Naive B cell (primary cell): ENCODE measurements at regions not wholly inside any gene's neighbourhood (a gene's known extent, or its start where the extent isn't known, plus 50 kb on each side); places are given as distances from the start of the nearest gene placed in this dataset.

Experiments
- ATAC-seq, 2 donors: fragments of 150-1000 bp; cut with Tn5 transposase; 2 replicates each; pipeline ENCODE4 v1.10.0; 2021; ENCODE audit warnings: low read depth in 2 of 2, mild to moderate bottlenecking in 2 of 2, moderate library complexity in 2 of 2
- DNase-seq: peaks from one replicate; pipeline ENCODE4 v3.0.0; 2022
- H3K27ac Mint-ChIP-seq, 6 donors: one replicate each; pipeline ENCODE4 v1.8.0; 2020 to 2022; ENCODE audit warnings: mild to moderate bottlenecking in 6 of 6, mixed read lengths in 6 of 6, moderate library complexity in 5 of 6, inconsistent platforms in 2 of 6
- H3K27me3 Mint-ChIP-seq, 3 donors: one replicate each; pipeline ENCODE4 v1.8.0; 2021 to 2022; ENCODE audit warnings: mixed read lengths in 3 of 3, mild to moderate bottlenecking in 1 of 3
- H3K36me3 Mint-ChIP-seq, 2 donors: one replicate each; pipeline ENCODE4 v1.8.0; 2020 to 2022; ENCODE audit warnings: mixed read lengths in 2 of 2, inconsistent platforms in 1 of 2, mild to moderate bottlenecking in 1 of 2
- H3K4me1 Mint-ChIP-seq, 3 donors: one replicate each; pipeline ENCODE4 v1.8.0; 2020 to 2022; ENCODE audit warnings: mixed read lengths in 3 of 3, inconsistent platforms in 1 of 3, mild to moderate bottlenecking in 1 of 3, moderate library complexity in 1 of 3
- H3K4me3 Mint-ChIP-seq, 8 donors: one replicate each; pipeline ENCODE4 v1.8.0; 2020 to 2022; ENCODE audit warnings: mild to moderate bottlenecking in 8 of 8, mixed read lengths in 8 of 8, moderate library complexity in 8 of 8, inconsistent platforms in 2 of 8
- H3K9me3 Mint-ChIP-seq, 7 donors: one replicate each; pipeline ENCODE4 v1.8.0; 2020 to 2022; ENCODE audit warnings: mixed read lengths in 7 of 7, mild to moderate bottlenecking in 5 of 7, inconsistent platforms in 2 of 7, moderate library complexity in 1 of 7

DNA sequence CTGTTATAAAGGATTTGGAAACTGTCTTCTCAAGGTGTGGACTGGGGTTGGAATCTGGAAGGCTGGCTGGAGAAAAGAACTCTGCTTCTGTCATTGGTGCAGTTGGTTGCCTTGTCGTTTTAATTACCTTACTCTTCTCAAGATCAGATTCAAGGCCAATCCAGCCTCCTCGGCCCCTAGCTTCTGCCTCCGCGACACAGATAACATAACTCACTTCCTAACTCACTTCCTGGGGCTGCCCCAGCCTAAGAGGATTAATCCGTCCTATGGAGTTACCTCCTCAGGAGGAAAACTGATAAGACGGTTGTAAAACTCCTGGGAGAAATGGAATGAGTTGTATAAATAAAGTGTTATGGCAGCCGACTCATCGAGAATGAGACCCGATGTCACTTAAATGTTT lies 389.1 kb upstream of the WWC1 start:
- no peaks in the 10 kb centered on the region for H3K4me1 Mint-ChIP-seq
- no peak overlapping the region for H3K4me3 Mint-ChIP-seq
- H3K27ac Mint-ChIP-seq: no peak overlapping the region
- H3K9me3 Mint-ChIP-seq: peaks cover 0 to 7% (median 5%) of the 10 kb centered on the region in 7 donors
- H3K36me3 Mint-ChIP-seq: no peaks in the 10 kb centered on the region
- no peak for DNase-seq
- ATAC-seq: no peak
- H3K27me3 Mint-ChIP-seq: no peaks in the 10 kb centered on the region

DNA sequence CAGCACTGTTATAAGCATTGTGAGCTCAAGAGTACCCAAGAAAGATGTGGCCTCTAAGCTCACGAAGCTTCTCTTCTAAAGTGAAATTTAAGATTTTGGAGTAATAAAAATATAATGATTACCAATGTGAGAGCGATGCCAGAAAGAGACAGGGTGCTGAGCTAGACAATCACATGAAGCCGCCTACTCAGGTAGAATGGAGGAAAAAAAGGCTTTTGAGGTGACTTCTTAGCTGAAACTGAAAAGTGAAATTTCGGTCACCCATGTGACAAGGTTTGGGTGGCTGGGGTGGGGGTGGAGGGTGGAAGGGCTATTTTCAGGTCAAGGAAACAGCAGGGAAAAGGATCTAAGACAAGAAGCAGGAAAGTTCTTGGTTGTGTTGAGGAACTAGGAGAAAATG lies 388.2 kb upstream of the WWC1 start:
- Mint-ChIP-seq H3K9me3 (peaks cover 0 to 7% (median 5%) of the 10 kb centered on the region in 7 donors), H3K4me3 (no peak overlapping the region), H3K27ac (no peak overlapping the region), H3K36me3 (no peaks in the 10 kb centered on the region), H3K4me1 (no peaks in the 10 kb centered on the region), H3K27me3 (no peaks in the 10 kb centered on the region)
- DNase-seq: no peak
- no peak for ATAC-seq

DNA sequence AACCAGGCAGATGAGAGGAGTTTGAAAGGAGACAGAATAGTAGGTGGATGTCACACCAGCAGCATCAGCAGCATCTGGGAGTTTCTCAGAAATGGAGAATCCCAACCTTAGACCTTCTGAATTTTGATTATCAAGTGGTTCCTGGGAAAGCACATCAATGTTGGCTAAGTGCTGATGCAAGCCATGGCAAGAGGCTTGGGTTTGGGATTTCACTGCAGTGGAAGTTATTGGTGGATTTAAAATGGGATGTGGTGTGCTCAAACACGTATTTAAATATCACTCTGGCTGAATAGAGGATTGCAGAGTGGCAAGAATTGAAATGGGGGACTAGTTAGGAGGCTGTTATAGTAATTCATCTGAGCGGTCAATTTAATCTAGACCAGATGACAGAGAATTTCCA lies 387.8 kb upstream of the WWC1 start:
- DNase-seq (no peak), ATAC-seq (no peak)
- Mint-ChIP-seq H3K4me1 (no peaks in the 10 kb centered on the region), H3K4me3 (no peak overlapping the region), H3K9me3 (peaks cover 0 to 9% (median 1%) of the 10 kb centered on the region in 7 donors), H3K36me3 (no peaks in the 10 kb centered on the region), H3K27me3 (no peaks in the 10 kb centered on the region), H3K27ac (no peak overlapping the region)

DNA sequence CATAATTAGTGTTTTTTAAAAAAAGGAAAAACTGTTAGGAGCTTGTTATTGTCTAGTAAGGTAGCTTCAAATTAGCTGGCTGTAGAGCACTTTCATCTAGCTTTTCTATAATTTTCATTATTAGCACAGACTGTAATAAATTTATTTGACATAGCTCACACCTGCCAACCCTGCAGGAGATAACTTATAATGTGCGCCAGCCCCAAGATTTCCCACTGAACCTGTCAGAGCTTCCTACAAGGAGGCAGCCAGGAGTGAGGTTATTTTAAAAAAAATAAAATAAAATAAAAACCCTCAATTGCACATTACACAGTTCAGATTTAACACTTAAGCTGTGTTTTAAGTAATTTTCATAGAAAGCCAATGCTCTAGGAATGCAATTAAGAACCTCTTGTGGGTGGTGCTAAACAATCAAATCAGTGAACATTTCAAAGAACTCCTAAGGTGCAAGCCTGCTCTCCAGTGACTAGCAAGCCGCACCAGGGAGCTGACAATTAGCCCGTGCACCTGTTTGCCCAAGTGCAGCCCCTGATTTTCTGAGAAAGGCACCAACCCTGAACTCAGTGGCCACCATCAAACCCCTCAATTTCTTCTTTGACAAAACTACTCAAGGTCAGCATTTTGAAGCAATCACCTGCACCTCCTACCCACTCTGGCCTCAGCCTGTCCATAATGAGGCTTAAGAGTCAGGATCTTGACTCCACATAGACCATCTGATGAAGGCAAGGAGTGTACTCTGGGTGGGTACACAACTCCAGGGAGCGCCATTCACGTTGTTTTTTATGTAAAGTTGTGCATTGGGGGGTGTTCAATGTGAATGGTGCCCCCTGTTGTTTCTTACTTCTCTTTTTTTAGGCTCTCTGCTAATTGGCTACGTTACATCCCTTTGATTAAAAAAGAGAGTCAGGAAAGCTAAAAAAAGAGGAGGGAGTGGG lies 385.3 kb upstream of the WWC1 start:
- Mint-ChIP-seq H3K9me3 (peaks cover 0 to 4% (median 0%) of the 10 kb centered on the region in 7 donors), H3K27ac (no peak overlapping the region), H3K27me3 (no peaks in the 10 kb centered on the region), H3K4me1 (no peaks in the 10 kb centered on the region), H3K36me3 (no peaks in the 10 kb centered on the region), H3K4me3 (no peak overlapping the region)
- ATAC-seq: no peak
- DNase-seq: no peak

DNA sequence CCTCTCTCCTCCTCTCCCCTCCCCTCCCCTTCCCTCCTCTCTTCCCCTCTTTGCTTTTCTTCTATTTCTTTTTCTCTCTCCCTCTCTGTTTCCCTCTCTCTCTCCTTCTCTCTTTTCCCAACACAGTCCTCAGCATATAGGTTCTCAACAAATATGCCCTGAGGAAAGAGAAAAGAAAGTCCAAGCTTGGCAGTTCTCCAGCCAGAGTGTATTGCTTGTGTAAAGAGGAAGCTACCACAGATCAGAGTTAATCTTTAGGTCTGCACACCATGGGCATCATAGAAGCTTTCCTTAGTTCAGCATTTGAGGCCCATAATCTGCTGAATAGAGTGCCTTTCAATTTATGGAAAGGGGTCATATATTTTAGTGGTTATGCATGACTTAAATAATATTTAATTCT lies 382.8 kb upstream of the WWC1 start:
- Mint-ChIP-seq H3K27ac (no peak overlapping the region), H3K36me3 (no peaks in the 10 kb centered on the region), H3K4me3 (no peak overlapping the region), H3K9me3 (peaks cover 0 to 11% (median 0%) of the 10 kb centered on the region in 7 donors), H3K27me3 (no peaks in the 10 kb centered on the region), H3K4me1 (no peaks in the 10 kb centered on the region)
- ATAC-seq (no peak), DNase-seq (no peak)

DNA sequence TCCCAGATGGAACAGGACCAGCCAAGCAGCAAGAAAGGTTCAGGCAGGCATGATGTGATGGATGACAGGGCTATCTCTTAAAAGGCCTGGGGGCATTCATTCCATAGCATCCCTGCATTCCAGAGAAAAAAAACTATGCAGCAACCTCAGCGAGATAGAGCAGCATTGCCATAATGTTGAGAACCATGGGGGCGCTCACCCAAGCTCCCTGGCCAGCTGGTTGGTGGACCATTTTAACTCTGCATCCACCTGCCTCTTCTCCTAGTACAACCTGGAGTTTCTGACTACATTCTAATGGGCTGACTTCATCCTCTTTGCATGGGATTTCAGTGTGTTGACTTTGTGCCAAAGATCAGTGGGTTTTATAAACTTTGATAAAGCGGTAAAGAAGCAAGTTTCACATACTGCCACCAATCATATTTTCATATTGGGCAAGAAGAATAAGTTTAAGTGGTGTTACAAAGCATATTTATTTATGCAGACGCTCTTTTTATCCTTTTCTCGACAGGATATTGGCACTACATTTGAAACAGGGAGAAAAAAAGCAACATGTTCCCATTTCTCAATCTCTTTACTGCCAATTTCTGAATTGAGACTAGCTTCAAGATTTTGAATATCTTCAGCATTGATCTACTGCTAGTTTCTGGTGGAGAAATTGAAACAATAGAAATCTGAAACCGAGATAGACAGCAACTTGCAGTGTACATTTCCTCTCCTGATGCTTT lies 378.3 kb upstream of the WWC1 start:
- H3K9me3 Mint-ChIP-seq: peaks cover 0 to 16% (median 5%) of the 10 kb centered on the region in 7 donors
- ATAC-seq (no peak), DNase-seq (no peak)
- no peaks in the 10 kb centered on the region for H3K36me3 Mint-ChIP-seq
- no peaks in the 10 kb centered on the region for H3K4me1 Mint-ChIP-seq
- no peaks in the 10 kb centered on the region for H3K27me3 Mint-ChIP-seq
- no peak overlapping the region for H3K27ac Mint-ChIP-seq
- peak overlapping the region in 1 of 8 donors; percentile 53 for H3K4me3 Mint-ChIP-seq

DNA sequence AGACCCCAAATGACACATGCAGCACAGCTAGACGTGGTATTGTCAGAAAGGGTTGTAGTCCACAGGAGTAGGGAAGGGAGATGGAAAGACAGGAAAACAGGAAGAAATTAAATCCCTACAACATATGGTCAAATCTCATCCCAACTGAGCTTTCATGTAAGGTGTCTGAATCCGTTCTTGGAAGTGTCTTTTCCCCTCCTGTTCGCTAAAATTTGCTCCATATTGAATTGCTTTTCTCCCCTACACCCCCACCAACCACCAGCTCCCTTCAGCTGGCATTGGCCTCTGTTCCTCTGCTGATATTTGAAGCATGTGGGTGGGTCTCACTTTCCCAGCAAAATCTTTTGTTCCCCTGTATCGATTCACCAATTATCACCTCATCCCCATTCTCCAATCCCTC lies 376.2 kb upstream of the WWC1 start:
- Mint-ChIP-seq H3K9me3 (peaks cover 0 to 11% (median 5%) of the 10 kb centered on the region in 7 donors), H3K27ac (no peak overlapping the region), H3K36me3 (no peaks in the 10 kb centered on the region), H3K4me3 (no peak overlapping the region), H3K4me1 (no peaks in the 10 kb centered on the region), H3K27me3 (no peaks in the 10 kb centered on the region)
- ATAC-seq: no peak
- DNase-seq: no peak

DNA sequence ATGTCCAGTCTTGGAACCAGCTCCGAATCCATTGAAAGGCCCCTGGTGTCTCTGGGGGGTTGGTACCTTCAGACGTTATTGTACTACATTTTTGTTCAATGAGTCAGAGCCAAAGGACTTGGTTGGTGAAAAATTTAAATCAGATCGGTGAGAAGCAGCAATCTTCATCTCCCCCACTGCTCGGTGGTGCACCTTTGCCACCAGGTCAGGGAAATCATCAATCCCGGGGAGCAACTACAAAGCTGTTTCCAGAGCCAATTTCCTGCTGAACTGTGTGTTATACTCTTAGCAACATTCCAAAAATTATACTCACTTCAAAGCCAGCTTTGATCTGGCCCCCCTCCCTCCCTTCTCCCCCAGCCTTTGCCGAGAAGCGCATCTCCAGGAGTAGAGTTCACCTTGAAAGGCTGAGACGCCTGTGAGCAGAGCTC lies 375.2 kb upstream of the WWC1 start:
- Mint-ChIP-seq H3K4me3 (no peak overlapping the region), H3K9me3 (peaks cover 0 to 12% (median 5%) of the 10 kb centered on the region in 7 donors), H3K27ac (no peak overlapping the region), H3K36me3 (no peaks in the 10 kb centered on the region), H3K27me3 (no peaks in the 10 kb centered on the region), H3K4me1 (no peaks in the 10 kb centered on the region)
- ATAC-seq (no peak), DNase-seq (no peak)

DNA sequence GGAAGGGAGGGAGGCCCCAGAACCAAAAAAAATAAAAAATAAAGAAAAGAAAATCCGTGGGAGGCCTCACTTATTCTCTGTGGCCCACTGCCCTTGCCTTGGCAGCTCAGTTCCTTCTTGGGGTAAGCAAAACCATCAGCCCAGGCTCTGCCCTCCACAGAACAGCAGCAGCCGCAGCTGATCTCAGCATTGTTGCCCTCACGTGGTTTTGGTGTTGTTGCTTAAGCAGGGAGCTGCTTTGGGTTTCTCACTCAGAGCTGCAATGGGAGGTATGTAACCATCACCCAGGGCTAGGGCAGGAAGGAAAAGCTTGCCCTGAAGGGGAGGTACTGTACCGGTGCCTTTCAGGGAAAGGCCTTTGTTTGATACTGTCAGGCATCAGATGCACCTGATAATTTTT lies 374.7 kb upstream of the WWC1 start:
- Mint-ChIP-seq H3K36me3 (no peaks in the 10 kb centered on the region), H3K9me3 (peaks cover 0 to 15% (median 5%) of the 10 kb centered on the region in 7 donors), H3K4me3 (no peak overlapping the region), H3K4me1 (no peaks in the 10 kb centered on the region), H3K27ac (no peak overlapping the region), H3K27me3 (no peaks in the 10 kb centered on the region)
- ATAC-seq (no peak), DNase-seq (no peak)

DNA sequence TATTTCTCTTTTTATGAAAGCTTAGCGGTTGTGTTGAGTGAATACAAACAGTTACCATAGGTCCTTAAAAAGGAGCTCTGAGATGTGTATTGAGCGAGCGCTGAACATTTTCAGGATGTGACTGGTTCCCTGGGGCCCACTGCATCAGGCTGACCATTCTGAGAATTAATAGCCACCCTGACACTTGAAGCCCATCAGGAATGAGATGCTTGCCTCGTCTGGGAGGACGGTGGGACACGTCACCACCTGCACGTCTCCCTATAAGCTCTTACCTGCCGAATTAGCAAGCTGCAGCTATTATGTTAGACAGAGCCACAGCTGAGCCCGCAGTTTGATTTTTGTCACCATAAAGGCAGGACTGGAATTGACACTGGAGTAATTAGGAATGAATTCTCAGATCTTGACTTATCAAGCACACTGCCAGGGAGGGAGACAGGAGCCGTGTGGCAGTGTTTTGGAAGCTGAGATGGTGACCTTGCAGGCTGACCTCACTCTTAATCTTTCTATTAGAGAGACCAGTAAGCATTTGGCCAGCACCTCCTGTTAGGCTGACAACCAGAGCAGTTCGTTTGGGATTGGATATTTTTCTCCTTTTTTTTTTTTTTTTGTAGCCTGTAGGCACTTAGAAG lies 373.1 kb upstream of the WWC1 start:
- Mint-ChIP-seq H3K36me3 (no peaks in the 10 kb centered on the region), H3K9me3 (peaks cover 0 to 15% (median 9%) of the 10 kb centered on the region in 7 donors), H3K4me1 (no peaks in the 10 kb centered on the region), H3K4me3 (no peak overlapping the region), H3K27me3 (no peaks in the 10 kb centered on the region), H3K27ac (no peak overlapping the region)
- no peak for ATAC-seq
- DNase-seq: no peak

DNA sequence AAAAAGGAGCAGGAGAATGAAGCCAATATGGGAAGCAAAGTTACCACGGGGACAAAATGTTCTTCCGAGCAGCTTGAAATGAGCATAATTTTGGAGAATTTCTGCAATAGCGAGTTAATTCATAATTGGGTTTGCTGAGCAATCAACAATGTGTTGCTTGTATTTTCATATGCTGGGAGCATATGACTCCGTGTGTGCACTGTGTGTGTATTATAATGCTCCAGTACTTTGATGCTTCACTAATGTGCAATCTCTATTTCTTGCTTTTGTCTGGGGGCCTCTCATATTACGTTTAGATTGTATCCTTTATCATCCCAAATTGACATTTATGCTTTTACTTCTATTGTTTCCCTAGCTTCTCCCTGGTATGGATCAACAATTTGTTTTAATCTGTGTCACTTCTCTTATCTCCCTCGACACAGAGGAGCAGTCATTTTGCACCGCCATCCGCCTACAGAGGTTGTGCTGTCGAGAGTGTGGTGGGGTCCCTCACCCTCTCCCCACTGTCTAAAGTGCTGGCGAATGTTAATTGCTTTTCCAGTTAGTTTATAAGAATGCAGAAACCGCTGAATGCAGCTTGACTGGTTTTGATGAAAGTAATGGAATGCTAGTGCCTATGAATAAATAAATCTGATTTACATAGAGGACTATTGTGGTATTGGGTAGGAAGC lies 372.5 kb upstream of the WWC1 start:
- no peak overlapping the region for H3K27ac Mint-ChIP-seq
- no peak overlapping the region for H3K4me3 Mint-ChIP-seq
- ATAC-seq (no peak), DNase-seq (no peak)
- H3K27me3 Mint-ChIP-seq: no peaks in the 10 kb centered on the region
- H3K4me1 Mint-ChIP-seq: no peaks in the 10 kb centered on the region
- peaks cover 0 to 15% (median 9%) of the 10 kb centered on the region in 7 donors for H3K9me3 Mint-ChIP-seq
- no peaks in the 10 kb centered on the region for H3K36me3 Mint-ChIP-seq

DNA sequence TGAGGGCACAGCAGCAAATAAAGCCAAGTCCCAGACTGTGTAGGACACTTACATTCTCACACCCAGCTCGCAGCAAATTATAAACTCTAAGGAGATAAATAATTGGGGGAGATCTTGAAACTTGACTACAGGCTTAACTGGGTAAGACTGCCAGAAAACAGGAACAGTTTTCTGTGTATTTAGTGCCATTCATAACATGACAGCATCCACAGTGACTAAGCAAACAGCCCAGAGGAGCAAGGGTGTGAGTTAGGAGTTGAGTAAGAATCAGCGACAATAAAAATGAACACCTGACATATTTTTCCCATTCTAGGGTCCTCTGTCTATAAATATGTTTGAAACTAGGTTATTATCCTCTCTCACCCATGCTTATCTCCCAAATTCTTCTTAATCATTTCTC lies 370.9 kb upstream of the WWC1 start:
- no peaks in the 10 kb centered on the region for H3K36me3 Mint-ChIP-seq
- H3K4me1 Mint-ChIP-seq: no peaks in the 10 kb centered on the region
- no peak overlapping the region for H3K4me3 Mint-ChIP-seq
- no peaks in the 10 kb centered on the region for H3K27me3 Mint-ChIP-seq
- no peak for DNase-seq
- H3K27ac Mint-ChIP-seq: no peak overlapping the region
- ATAC-seq: no peak
- H3K9me3 Mint-ChIP-seq: peaks cover 0 to 10% (median 8%) of the 10 kb centered on the region in 7 donors

DNA sequence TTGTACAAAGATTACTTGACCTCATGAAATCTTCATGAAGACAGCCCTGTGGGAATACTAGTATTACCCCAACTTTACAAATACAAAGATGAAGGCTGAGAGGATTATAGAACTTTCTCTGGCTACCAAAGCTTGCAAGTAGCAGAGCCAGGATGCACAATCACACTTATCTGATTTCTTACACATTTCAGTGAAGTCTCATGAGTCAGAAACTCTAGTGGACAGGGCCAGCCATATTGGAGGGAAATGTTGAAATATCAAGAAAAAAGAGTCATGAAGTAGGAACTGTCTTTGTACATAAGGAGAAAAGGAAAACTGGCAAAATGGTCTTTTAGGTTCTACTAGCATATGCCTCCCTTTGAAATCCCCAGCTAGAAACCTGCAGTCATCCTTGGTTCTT lies 369.6 kb upstream of the WWC1 start:
- no peaks in the 10 kb centered on the region for H3K27me3 Mint-ChIP-seq

More for the DNA sequence above, 369.6 kb upstream of the WWC1 start:
- no peak for ATAC-seq
- Mint-ChIP-seq H3K4me1 (no peaks in the 10 kb centered on the region), H3K9me3 (peaks cover 0 to 12% (median 8%) of the 10 kb centered on the region in 7 donors), H3K4me3 (no peak overlapping the region), H3K36me3 (no peaks in the 10 kb centered on the region), H3K27ac (no peak overlapping the region)
- no peak for DNase-seq
